Uterus (tissue), 2 donors: ENCODE measurements at regions not wholly inside any gene's neighbourhood (a gene's known extent, or its start where the extent isn't known, plus 50 kb on each side); places are given as distances from the start of the nearest gene placed in this dataset.
A peak's percentile ranks its signal among the peaks of the same experiment; 100 is the strongest.
"Not testable (repeated sequence)": the region's sequence is repeated elsewhere in the genome, so short reads cannot be mapped to it uniquely, and the experiment has no call there.

Experiments used
- POLR2A ChIP-seq, 2 donors: fragments of 450-650 bp; IDR thresholded peaks; one replicate each; pipeline ENCODE4 v1.6.1; 2016; ENCODE audit warnings: antibody characterized with exemption in 2 of 2, mild to moderate bottlenecking in 1 of 2, moderate library complexity in 1 of 2
- TF ChIP-seq, protein P1 (sequence below), 4 experiments: fragments of 200-600 bp in 2 of 4; fragments of 450-650 bp in 2 of 4; sonication (generic) in 2 of 4; IDR thresholded peaks; one replicate each; pipeline ENCODE4 v1.5.1; 2016 to 2019; ENCODE audit warnings: antibody characterized with exemption in 4 of 4, mild to moderate bottlenecking in 2 of 4, moderate library complexity in 1 of 4

DNA sequence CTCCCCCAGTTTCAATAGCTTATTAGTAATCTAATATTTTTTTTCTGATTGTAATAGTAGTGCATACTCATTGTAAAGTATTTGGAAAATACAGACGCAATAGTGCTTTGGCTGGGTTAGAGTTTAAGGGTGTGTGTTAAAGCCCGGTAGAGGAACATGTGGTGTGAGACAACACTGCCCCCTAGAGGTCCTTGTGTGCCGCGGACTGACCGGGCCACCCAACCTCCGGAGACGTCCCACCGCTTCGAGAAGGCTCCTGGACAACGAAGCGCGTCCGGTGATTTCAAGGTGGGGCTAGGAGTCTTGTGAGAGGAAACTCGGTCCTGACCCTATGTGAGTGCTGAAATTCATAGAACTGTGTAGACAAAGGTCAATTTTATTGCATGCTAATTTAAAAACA is 68.6 kb upstream of the MINPP1 start:
- TF ChIP-seq, protein P1, sequence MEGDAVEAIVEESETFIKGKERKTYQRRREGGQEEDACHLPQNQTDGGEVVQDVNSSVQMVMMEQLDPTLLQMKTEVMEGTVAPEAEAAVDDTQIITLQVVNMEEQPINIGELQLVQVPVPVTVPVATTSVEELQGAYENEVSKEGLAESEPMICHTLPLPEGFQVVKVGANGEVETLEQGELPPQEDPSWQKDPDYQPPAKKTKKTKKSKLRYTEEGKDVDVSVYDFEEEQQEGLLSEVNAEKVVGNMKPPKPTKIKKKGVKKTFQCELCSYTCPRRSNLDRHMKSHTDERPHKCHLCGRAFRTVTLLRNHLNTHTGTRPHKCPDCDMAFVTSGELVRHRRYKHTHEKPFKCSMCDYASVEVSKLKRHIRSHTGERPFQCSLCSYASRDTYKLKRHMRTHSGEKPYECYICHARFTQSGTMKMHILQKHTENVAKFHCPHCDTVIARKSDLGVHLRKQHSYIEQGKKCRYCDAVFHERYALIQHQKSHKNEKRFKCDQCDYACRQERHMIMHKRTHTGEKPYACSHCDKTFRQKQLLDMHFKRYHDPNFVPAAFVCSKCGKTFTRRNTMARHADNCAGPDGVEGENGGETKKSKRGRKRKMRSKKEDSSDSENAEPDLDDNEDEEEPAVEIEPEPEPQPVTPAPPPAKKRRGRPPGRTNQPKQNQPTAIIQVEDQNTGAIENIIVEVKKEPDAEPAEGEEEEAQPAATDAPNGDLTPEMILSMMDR (IDR thresholded peaks at IDR 0.05): peak in 2 of 4 experiments; percentile 5 to 10
- not testable (repeated sequence) for TF ChIP-seq POLR2A (IDR thresholded peaks at IDR 0.05)
